AG09309 (cell line): ENCODE measurements at regions not wholly inside any gene's neighbourhood (a gene's known extent, or its start where the extent isn't known, plus 50 kb on each side); places are given as distances from the start of the nearest gene placed in this dataset.

Experiments used
- DNase-seq: peaks from one replicate; pipeline ENCODE4 v3.0.0-alpha.2; 2010; ENCODE audit warnings: low read depth
- H3K4me3 ChIP-seq: 2 replicates; pipeline ENCODE4 v1.5.1; 2011; ENCODE audit warnings: mild to moderate bottlenecking, low read depth, low read length, moderate library complexity; ENCODE audit not compliant: control insufficient read depth
- TF ChIP-seq, protein P1 (sequence below): IDR thresholded peaks from 2 replicates; pipeline ENCODE4 v1.5.1; 2011; ENCODE audit warnings: mild to moderate bottlenecking, low read depth, low read length, inconsistent platforms; ENCODE audit not compliant: insufficient read depth, control insufficient read depth; ENCODE audit errors: missing control alignments

DNA sequence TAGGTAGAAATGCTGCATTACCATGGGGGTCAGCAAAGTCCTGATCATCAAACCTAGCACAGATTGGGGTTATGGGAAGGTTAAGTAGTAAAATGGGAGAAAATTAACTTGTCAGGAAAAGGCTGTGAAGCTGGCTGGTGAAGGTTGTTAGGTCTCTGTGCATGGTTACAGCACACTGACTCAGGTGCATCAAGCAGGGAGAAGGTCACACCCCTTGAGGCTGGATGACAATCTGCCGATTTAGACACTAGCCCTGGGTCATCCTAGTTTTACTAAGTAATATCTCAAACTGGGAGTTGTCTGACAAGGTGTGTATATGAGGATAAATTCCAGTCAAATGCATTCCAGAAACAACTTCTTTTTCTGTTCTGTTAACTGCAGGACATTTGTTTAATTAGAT lies 271.1 kb upstream of the LRIG3 start:
- TF ChIP-seq, protein P1, sequence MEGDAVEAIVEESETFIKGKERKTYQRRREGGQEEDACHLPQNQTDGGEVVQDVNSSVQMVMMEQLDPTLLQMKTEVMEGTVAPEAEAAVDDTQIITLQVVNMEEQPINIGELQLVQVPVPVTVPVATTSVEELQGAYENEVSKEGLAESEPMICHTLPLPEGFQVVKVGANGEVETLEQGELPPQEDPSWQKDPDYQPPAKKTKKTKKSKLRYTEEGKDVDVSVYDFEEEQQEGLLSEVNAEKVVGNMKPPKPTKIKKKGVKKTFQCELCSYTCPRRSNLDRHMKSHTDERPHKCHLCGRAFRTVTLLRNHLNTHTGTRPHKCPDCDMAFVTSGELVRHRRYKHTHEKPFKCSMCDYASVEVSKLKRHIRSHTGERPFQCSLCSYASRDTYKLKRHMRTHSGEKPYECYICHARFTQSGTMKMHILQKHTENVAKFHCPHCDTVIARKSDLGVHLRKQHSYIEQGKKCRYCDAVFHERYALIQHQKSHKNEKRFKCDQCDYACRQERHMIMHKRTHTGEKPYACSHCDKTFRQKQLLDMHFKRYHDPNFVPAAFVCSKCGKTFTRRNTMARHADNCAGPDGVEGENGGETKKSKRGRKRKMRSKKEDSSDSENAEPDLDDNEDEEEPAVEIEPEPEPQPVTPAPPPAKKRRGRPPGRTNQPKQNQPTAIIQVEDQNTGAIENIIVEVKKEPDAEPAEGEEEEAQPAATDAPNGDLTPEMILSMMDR = no peak
- no peak overlapping the region for H3K4me3 ChIP-seq
- no peak for DNase-seq

DNA sequence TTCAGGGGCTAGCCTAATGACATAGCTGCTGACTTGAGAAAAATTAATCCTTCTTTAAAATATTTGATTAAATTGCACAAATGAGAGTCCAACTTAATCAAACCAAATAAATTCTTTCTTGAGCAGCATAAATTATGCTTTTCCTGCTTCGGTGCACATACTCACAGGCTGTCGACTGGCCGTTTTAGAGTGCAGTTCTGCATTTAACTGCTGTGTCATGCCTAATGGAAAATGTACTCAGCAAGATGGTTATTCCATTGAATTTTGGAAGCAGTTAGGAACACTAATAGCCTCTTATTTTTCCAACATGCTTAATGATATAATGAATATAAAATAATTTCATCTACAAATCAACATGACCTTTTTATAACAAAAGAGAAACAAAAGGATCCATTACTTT lies 266.1 kb upstream of the LRIG3 start:
- TF ChIP-seq, protein P1 = no peak
- no peak overlapping the region for H3K4me3 ChIP-seq
- DNase-seq = no peak

DNA sequence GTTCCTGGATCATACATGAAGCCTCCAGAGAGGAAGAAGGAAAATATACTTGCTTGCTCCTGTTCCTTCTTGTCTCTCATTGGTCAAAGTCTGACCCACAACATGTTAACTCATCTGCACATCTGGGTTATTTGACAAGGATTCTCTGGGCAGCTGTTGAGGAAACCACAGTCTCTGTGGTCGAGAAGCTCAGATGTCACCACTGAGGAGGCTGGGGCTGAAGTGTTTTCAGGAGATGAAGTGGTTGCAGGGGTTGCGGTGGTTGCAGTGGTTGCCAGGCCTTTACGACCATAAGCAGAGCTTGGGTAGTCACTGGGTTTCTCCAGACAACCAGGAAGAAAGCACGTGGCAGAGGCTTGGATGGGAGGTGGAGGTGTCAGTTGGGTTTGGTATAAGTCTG lies 265.0 kb upstream of the LRIG3 start:
- TF ChIP-seq, protein P1 = no peak
- DNase-seq = no peak
- no peak overlapping the region for H3K4me3 ChIP-seq

DNA sequence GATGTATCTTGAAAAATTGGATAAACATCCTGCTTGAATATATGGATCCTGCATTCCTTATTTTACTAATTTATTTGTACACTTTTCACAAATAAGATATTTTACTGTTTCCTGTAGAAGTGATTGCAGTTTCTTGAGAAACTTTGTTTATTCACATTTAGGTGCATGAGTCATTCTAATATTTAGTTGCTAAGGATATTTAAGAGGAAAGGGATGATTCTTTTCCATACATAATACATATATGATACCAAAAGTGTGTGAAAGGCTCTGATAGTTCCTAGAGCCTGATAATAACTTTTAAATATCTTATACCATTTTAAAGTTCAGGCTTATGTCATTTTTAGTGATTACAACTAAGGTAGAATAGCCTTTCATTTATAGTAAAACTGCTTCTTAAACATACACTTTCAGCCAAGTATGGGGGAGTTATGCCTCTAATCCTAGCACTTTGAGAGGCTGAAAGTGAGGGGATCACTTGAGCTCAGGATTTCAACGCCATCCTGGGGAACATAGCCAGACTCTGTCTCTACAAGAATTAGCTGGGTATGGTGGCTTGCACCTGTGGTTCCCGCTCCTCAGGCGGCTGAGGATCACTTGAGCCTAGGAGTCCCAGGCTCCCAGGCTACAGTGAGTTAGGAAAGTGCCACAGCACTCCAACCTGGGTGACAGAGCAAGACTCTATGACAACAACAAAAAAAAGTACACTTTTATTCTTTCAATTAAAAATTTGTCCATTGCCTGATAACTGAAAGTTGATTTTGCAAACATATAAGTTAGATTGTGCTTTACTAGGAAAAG lies 262.6 kb upstream of the LRIG3 start:
- no peak for DNase-seq
- H3K4me3 ChIP-seq = no peak overlapping the region
- TF ChIP-seq, protein P1 = no peak

DNA sequence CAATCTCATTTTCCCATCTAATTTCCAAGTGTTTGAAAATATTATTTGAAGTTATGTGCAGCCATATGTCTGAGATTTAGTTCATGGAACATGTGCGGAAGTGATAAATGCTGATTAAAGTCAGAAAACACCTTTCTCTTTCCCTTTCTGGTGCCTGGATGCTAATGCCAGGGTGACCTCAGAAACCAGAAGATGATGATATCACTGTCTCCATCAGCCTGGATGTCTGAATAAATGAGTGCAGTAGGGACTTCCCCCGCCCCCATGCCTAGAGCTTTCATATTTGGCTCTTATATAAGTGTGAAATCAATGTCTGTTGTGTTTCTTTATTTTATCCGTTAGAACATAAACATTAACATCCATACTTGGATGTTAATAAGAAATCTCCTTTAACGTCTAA lies 261.9 kb upstream of the LRIG3 start:
- DNase-seq = no peak
- TF ChIP-seq, protein P1 = no peak
- no peak overlapping the region for H3K4me3 ChIP-seq

DNA sequence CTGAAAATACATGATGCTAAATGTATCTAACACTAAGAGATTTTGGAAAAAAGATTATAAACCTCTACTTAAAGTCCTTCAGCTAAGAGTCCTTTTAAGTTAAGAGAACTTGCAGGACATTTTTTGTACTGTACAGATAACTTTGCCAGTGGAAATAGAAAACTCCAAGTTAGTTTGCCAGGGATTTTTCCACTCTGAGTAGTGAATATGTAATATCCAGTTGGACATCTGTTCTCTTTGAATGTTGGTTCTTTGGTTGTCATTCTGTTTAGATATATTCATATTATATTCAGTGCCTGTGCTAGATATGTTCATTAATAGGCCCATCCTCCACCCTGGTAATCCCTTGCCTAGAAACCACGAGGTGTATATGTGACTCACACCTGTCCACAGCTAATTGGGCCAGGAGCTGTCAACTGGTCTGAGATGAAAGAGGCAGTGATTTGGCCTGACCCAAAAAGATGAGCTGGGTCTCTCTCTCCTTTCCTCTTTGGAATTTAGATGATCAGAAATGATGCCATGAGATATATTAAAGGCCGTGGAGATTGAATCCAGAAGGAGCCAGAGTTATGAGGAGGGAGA lies 261.0 kb upstream of the LRIG3 start:
- TF ChIP-seq, protein P1 = no peak
- DNase-seq = no peak
- H3K4me3 ChIP-seq = no peak overlapping the region

DNA sequence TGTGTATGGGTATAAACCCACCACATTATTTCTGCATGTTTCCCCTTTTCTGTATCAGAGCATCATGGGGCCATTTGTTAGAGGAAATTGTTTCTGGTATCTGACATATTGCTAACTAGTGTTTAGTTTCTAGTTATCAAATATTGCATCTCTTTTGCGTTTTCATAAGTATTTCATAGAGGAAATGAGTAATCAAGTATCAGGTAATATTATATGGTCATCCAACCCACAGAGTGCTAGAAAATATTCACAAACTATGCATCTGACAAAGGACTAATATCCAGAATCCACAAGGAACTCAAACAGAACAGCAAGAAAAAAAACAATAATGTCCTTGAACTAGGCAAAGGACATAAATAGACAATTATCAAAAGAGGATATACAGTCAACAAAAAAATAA lies 258.9 kb upstream of the LRIG3 start:
- TF ChIP-seq, protein P1 = no peak
- no peak overlapping the region for H3K4me3 ChIP-seq
- DNase-seq = no peak
